Skeletal muscle satellite cell (primary cell): ENCODE measurements at regions not wholly inside any gene's neighbourhood (a gene's known extent, or its start where the extent isn't known, plus 50 kb on each side); places are given as distances from the start of the nearest gene placed in this dataset.

Source experiments
- H3K27me3 ChIP-seq: 2 replicates; pipeline ENCODE4 v1.7.0; 2013; ENCODE audit warnings: low read length; ENCODE audit not compliant: control insufficient read depth, insufficient read depth
- H3K36me3 ChIP-seq: 2 replicates; pipeline ENCODE4 v1.7.0; 2013; ENCODE audit warnings: mild to moderate bottlenecking, control low read depth, low read length; ENCODE audit not compliant: insufficient read depth
- H3K4me1 ChIP-seq: 2 replicates; pipeline ENCODE4 v1.7.0; 2013; ENCODE audit warnings: low read length; ENCODE audit not compliant: control insufficient read depth, insufficient read depth
- H3K4me2 ChIP-seq: 2 replicates; pipeline ENCODE4 v1.7.0; 2013; ENCODE audit warnings: mild to moderate bottlenecking, low read length
- H3K4me3 ChIP-seq: 2 replicates; pipeline ENCODE4 v1.7.0; 2013; ENCODE audit warnings: low read length
- H3K9ac ChIP-seq: 2 replicates; pipeline ENCODE4 v1.7.0; 2013; ENCODE audit warnings: mild to moderate bottlenecking, low read depth, low read length, moderate library complexity
- H3K9me3 ChIP-seq: replicated peaks from 2 replicates; pipeline ENCODE4 v1.7.0; 2013; ENCODE audit warnings: mild to moderate bottlenecking, control low read depth, low read length

DNA sequence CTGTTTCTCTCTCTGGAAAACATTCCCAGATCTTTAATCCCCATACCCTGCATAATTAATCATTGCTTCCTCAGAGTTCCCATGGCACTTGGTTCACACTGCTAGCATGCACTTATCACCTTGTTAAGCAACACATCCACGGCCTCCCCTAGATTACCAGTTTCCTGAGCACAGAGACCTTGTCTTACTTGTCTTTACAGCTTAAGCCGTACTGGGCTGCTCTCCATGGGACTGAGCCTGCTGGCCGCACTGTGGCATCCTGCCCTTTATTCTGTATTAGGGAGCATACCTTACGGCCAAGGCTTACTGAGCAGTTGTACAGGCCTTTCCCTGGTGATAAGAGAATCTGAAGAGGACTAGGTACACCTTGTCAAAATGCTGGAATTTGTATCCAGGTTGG, 190.2 kb downstream of the REEP3 start:
- H3K4me1 ChIP-seq, result peaks cover 45% of the 10 kb centered on the region

GRCh38 chr10:63711867-63712716, 190.9 kb downstream of the REEP3 start:
- H3K27me3 ChIP-seq, result no peaks in the 10 kb centered on the region
- H3K4me2 ChIP-seq, result peak overlapping the region; percentile 42
- no peaks in the 10 kb centered on the region for H3K36me3 ChIP-seq
- no peaks in the 10 kb centered on the region for H3K9me3 ChIP-seq
- H3K4me1 ChIP-seq, result peaks cover 39% of the 10 kb centered on the region
- no peak overlapping the region for H3K4me3 ChIP-seq
- peak overlapping the region; percentile 52 for H3K9ac ChIP-seq

More for the DNA sequence above, 190.2 kb downstream of the REEP3 start:
- Histone ChIP-seq H3K4me2 (peak overlapping the region; percentile 20), H3K36me3 (no peaks in the 10 kb centered on the region), H3K9me3 (no peaks in the 10 kb centered on the region), H3K27me3 (no peaks in the 10 kb centered on the region), H3K4me3 (no peak overlapping the region), H3K9ac (peak overlapping the region; percentile 52)

DNA sequence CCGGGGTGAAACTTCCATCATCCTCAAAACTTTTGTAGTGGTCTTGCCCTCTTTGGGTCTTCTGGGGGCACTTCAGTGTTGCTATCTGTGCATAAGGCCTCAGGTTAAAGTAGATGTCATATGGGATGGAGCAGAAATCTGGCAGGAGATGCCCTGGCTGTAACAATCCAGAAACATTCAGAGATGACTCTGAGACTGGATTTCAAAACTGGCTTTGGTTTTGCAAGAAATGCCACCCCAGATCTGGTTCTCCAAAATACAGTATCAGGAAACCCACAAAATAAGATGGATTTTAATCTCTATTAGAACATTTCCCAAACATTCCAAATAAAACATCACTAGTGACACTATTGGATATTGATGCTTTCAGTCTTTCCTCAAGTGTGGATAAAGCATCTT, 191.5 kb downstream of the REEP3 start:
- H3K4me1 ChIP-seq, result peaks cover 37% of the 10 kb centered on the region
- no peaks in the 10 kb centered on the region for H3K9me3 ChIP-seq
- peak overlapping the region; percentile 26 for H3K4me2 ChIP-seq
- no peaks in the 10 kb centered on the region for H3K36me3 ChIP-seq
- H3K9ac ChIP-seq, result peak overlapping the region; percentile 37
- no peaks in the 10 kb centered on the region for H3K27me3 ChIP-seq
- no peak overlapping the region for H3K4me3 ChIP-seq

DNA sequence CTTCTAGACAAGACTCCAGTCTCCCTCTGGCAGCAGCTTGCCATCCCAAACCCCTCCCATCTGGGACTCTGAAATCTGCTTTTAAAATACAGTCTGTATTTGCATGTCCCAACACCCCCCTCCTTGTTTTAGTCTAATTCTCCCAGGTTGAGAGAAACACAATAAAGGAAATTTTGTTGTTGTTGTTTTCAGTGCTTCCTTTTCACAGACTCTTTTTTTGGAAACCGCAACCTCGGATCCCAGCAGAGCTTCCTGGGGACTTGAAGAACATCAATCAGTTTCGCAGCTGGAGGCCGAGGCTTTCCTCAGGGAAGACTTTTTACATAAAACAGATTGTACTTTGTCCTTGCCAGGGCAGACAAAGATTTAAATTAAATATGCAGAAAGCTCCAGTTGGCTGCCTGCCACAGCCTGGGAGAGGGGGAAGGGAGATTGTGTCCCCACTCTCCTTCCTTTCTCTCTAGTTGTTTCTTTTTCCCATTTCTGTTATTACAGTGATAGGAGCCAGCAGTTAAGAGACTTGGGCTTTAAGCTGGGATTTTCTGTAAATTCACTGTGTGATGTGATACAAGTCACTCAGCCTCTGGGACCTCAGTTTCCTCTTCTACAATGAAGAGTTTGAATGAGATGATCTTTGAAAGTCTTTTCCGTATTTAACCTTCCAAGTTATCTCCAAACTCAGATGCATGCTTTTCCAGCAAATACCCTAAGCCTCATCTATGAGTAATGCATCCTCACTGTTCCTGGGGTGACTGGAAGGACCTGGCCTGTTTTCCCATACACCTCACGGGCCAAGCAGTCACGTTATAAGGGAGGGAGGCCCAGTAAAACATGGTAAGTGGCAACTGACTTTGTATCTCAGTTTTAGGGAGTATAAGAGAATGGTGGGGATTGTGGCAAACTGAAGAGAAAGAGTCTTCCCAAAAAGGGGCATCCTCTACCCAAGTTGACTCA, 192.3 kb downstream of the REEP3 start:
- Histone ChIP-seq H3K9ac (peak overlapping the region; percentile 10), H3K27me3 (no peaks in the 10 kb centered on the region), H3K4me3 (no peak overlapping the region), H3K4me1 (peaks cover 40% of the 10 kb centered on the region), H3K36me3 (no peaks in the 10 kb centered on the region), H3K9me3 (no peaks in the 10 kb centered on the region), H3K4me2 (no peak overlapping the region)

GRCh38 chr10:63716016-63716580, 194.9 kb downstream of the REEP3 start:
- Histone ChIP-seq H3K4me3 (no peak overlapping the region), H3K4me2 (no peak overlapping the region), H3K4me1 (peaks cover 38% of the 10 kb centered on the region), H3K9ac (no peak overlapping the region), H3K9me3 (no peaks in the 10 kb centered on the region), H3K36me3 (no peaks in the 10 kb centered on the region), H3K27me3 (no peaks in the 10 kb centered on the region)

- H3K4me3 ChIP-seq, result no peak overlapping the region
- no peaks in the 10 kb centered on the region for H3K9me3 ChIP-seq
- no peak overlapping the region for H3K4me2 ChIP-seq
- H3K4me1 ChIP-seq, result peaks cover 27% of the 10 kb centered on the region
- H3K36me3 ChIP-seq, result no peaks in the 10 kb centered on the region
- H3K9ac ChIP-seq, result no peak overlapping the region
- no peaks in the 10 kb centered on the region for H3K27me3 ChIP-seq
Observed at GRCh38 chr10:63717027-63717715, 196.0 kb downstream of the REEP3 start.

GRCh38 chr10:63718006-63718405, 196.8 kb downstream of the REEP3 start:
- H3K4me1 ChIP-seq, result peaks cover 19% of the 10 kb centered on the region
- H3K27me3 ChIP-seq, result no peaks in the 10 kb centered on the region
- H3K4me2 ChIP-seq, result peak overlapping the region; percentile 16
- H3K4me3 ChIP-seq, result no peak overlapping the region
- no peaks in the 10 kb centered on the region for H3K9me3 ChIP-seq
- H3K9ac ChIP-seq, result no peak overlapping the region
- no peaks in the 10 kb centered on the region for H3K36me3 ChIP-seq

DNA sequence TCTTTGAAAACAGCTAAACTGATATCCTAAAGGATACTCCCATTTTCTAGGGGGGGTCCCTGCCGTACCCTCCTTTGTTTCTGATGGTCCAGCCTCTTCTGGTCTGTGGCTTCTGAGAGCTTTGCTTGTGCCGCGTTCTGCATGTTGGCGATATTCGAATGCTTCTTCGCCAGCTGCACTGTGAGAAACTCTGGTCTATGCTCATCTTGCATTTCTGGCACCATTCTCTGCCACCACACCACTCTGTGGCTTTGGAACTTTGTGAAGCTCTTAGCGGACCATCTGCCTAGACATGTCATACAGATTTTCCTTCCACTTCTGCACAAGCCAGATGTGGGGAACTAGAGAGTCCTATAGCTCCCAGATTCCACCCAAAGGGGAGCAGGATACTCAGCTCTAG, 197.2 kb downstream of the REEP3 start:
- H3K4me1 ChIP-seq, result peaks cover 15% of the 10 kb centered on the region
- no peaks in the 10 kb centered on the region for H3K27me3 ChIP-seq
- H3K9me3 ChIP-seq, result no peaks in the 10 kb centered on the region

GRCh38 chr10:63719226-63719856, 198.1 kb downstream of the REEP3 start:
- H3K36me3 ChIP-seq, result no peaks in the 10 kb centered on the region
- H3K4me2 ChIP-seq, result no peak overlapping the region
- peaks cover 10% of the 10 kb centered on the region for H3K4me1 ChIP-seq
- H3K27me3 ChIP-seq, result no peaks in the 10 kb centered on the region
- H3K4me3 ChIP-seq, result no peak overlapping the region
- H3K9me3 ChIP-seq, result no peaks in the 10 kb centered on the region
- H3K9ac ChIP-seq, result no peak overlapping the region

More for the DNA sequence above, 197.2 kb downstream of the REEP3 start:
- H3K9ac ChIP-seq, result no peak overlapping the region
- no peaks in the 10 kb centered on the region for H3K36me3 ChIP-seq
- H3K4me3 ChIP-seq, result no peak overlapping the region
- no peak overlapping the region for H3K4me2 ChIP-seq

DNA sequence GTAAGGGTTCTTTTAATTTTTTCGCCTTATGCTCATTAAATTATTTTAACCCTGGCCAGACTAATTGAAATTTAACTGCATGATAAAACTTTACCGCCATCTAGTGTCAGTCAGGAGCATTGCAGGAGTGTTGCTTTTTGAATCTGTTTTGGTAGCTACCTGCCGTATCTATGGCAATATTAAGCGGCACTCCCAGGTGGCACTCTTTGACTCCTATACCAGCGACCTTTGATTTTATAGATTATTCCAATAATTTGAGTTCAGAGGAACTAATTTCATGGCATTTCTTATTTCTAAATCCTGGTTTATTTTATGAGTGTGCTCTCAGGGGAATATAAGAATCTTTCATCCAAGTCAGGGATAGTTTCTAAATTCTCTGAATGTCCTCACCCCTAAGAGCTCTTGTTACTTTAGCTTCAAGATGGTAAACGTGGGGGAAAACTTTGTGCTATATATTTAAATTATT, 198.9 kb downstream of the REEP3 start:
- Histone ChIP-seq H3K4me3 (no peak overlapping the region), H3K9ac (no peak overlapping the region), H3K4me1 (peaks cover 10% of the 10 kb centered on the region), H3K27me3 (no peaks in the 10 kb centered on the region), H3K36me3 (no peaks in the 10 kb centered on the region), H3K4me2 (peak overlapping the region; percentile 23), H3K9me3 (no peaks in the 10 kb centered on the region)
